GM12878 (cell line): ENCODE measurements at regions not wholly inside any gene's neighbourhood (a gene's known extent, or its start where the extent isn't known, plus 50 kb on each side); places are given as distances from the start of the nearest gene placed in this dataset.

ENCODE experiments used
- ATAC-seq: fragments of 200-7000 bp; cut with Tn5 transposase; 3 replicates; pipeline ENCODE4 v1.9.1; 2020; ENCODE audit warnings: mild to moderate bottlenecking, moderate library complexity
- BruUV-seq: library from RNA; stranded (reverse); fragments of 400-500 nt; replicated peaks from 2 replicates; lab custom pipeline; 2021; lab: Mats Ljungman, UMichigan
- CTCF ChIA-PET: fragments of 300-600 bp; sonication (Branson Sonifier 250); formaldehyde crosslinking; extraction: SDS; loops from one replicate; lab custom pipeline; 2021; ENCODE audit warnings: inconsistent platforms; lab: Yijun Ruan, JAX
- POLR2A ChIA-PET: fragments of 350-600 bp; formaldehyde crosslinking; extraction: SDS; loops from one replicate; lab custom pipeline; 2021; ENCODE audit warnings: inconsistent platforms; lab: Charles Lee
- RAD21 ChIA-PET: fragments of 300-600 bp; sonication (Branson Sonifier 250); formaldehyde crosslinking; loops from one replicate; lab custom pipeline; 2023; ENCODE audit warnings: antibody characterized with exemption; ENCODE audit not compliant: unreplicated experiment; lab: Charles Lee
- SMC1A ChIA-PET: fragments of 300-600 bp; sonication (Branson Sonifier 250); formaldehyde crosslinking; loops from one replicate; lab custom pipeline; 2023; ENCODE audit not compliant: unreplicated experiment, uncharacterized antibody; lab: Charles Lee
- DNase-seq: peaks from one replicate; pipeline ENCODE4 v3.0.0-alpha.2; 2011; ENCODE audit warnings: low read depth, low spot score
- FAIRE-seq: peaks from 3 replicates; lab custom pipeline; 2011; peaks lifted over from hg19 to GRCh38; lab: Jason Lieb, UNC
- H2AFZ ChIP-seq: 2 replicates; pipeline ENCODE4 v1.6.0; 2011; ENCODE audit warnings: low read depth, low read length, control low read depth; ENCODE audit not compliant: control insufficient read depth
- H3K27ac ChIP-seq: 2 replicates; pipeline ENCODE4 v1.5.1; 2011; ENCODE audit warnings: control low read depth; ENCODE audit not compliant: control insufficient read depth, insufficient read depth
- H3K27me3 ChIP-seq, 2 experiments: replicated peaks in 1 of 2; 2 replicates each; pipeline versions ENCODE4 v1.6.0 to v1.6.1; 2011; ENCODE audit warnings: low read length in 1 of 2; ENCODE audit not compliant: control insufficient read depth in 2 of 2, insufficient read depth in 2 of 2
- H3K36me3 ChIP-seq, 2 experiments: 2 replicates each; pipeline ENCODE4 v1.5.1; 2011; ENCODE audit warnings: low read length in 1 of 2; ENCODE audit not compliant: control insufficient read depth in 2 of 2, insufficient read depth in 2 of 2
- H3K4me1 ChIP-seq: 2 replicates; pipeline ENCODE4 v1.6.1; 2011; ENCODE audit warnings: mild to moderate bottlenecking, low read length, moderate library complexity, mixed read lengths; ENCODE audit not compliant: control insufficient read depth, insufficient read depth
- H3K4me2 ChIP-seq: 2 replicates; pipeline ENCODE4 v1.6.0; 2011; ENCODE audit warnings: control low read depth; ENCODE audit not compliant: control insufficient read depth, insufficient read depth
- H3K4me3 ChIP-seq: fragments of 200-600 bp; sonication (generic); 2 replicates; pipeline ENCODE4 v1.5.1; 2016
- H3K79me2 ChIP-seq: 2 replicates; pipeline ENCODE4 v1.6.0; 2011; ENCODE audit warnings: low read length; ENCODE audit not compliant: control insufficient read depth, insufficient read depth
- H3K9ac ChIP-seq: 2 replicates; pipeline ENCODE4 v1.8.0; 2011; ENCODE audit warnings: low read length, control low read depth, mixed read lengths; ENCODE audit not compliant: control insufficient read depth, insufficient read depth
- H3K9me3 ChIP-seq: replicated peaks from 3 replicates; pipeline ENCODE4 v1.5.1; 2011; ENCODE audit warnings: mild to moderate bottlenecking, low read length; ENCODE audit not compliant: control insufficient read depth, insufficient read depth
- H4K20me1 ChIP-seq: 2 replicates; pipeline ENCODE4 v1.6.0; 2011; ENCODE audit not compliant: control insufficient read depth, insufficient read depth
- MXI1 ChIP-seq: fragments of 150-350 bp; IDR thresholded peaks from 2 replicates; pipeline ENCODE4 v1.6.1; 2011; ENCODE audit warnings: low read depth, mild to moderate bottlenecking, inconsistent platforms, low read length, improper control_type of control experiment
- SIN3A ChIP-seq: IDR thresholded peaks from 2 replicates; pipeline ENCODE4 v1.6.1; 2012; ENCODE audit warnings: low read depth, low read length, improper control_type of control experiment
- WGBS: methylation state at CpG from one replicate; pipeline ENCODE4 v1.1.6; 2016; ENCODE audit warnings: low lambda C conversion rate; ENCODE audit not compliant: insufficient replicate concordance, insufficient coverage; ENCODE audit errors: missing lambda C conversion rate; 5-methylcytosine and 5-hydroxymethylcytosine counted together
- in situ Hi-C: fragments of 300-500 bp; cut with MboI; formaldehyde crosslinking; loops from 9 replicates; pipeline ENCODE4 v1.14.3; 2018; ENCODE audit warnings: mixed read lengths
- intact Hi-C: fragments of 100-400 bp; cut with micrococcal nuclease; formaldehyde crosslinking; loops from one replicate; pipeline ENCODE4 v1.14.2; 2022; ENCODE audit not compliant: unreplicated experiment
- TF ChIP-seq, protein P1 (sequence below): fragments of 450-650 bp; IDR thresholded peaks from 2 replicates; pipeline ENCODE4 v1.6.1; 2017; ENCODE audit warnings: mild to moderate bottlenecking
- TF ChIP-seq, protein P2 (sequence below): IDR thresholded peaks from 2 replicates; pipeline ENCODE4 v1.6.1; 2011; ENCODE audit warnings: mild to moderate bottlenecking, low read depth, low read length, moderate library complexity; ENCODE audit not compliant: insufficient replicate concordance
- TF ChIP-seq, protein P3 (sequence below): fragments of 450-650 bp; IDR thresholded peaks from 2 replicates; pipeline ENCODE4 v1.6.1; 2017; ENCODE audit warnings: borderline replicate concordance

- H3K9ac ChIP-seq = no peak overlapping the region
- TF ChIP-seq, protein P1, sequence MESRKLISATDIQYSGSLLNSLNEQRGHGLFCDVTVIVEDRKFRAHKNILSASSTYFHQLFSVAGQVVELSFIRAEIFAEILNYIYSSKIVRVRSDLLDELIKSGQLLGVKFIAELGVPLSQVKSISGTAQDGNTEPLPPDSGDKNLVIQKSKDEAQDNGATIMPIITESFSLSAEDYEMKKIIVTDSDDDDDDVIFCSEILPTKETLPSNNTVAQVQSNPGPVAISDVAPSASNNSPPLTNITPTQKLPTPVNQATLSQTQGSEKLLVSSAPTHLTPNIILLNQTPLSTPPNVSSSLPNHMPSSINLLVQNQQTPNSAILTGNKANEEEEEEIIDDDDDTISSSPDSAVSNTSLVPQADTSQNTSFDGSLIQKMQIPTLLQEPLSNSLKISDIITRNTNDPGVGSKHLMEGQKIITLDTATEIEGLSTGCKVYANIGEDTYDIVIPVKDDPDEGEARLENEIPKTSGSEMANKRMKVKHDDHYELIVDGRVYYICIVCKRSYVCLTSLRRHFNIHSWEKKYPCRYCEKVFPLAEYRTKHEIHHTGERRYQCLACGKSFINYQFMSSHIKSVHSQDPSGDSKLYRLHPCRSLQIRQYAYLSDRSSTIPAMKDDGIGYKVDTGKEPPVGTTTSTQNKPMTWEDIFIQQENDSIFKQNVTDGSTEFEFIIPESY = no peak
- TF ChIP-seq, protein P2, sequence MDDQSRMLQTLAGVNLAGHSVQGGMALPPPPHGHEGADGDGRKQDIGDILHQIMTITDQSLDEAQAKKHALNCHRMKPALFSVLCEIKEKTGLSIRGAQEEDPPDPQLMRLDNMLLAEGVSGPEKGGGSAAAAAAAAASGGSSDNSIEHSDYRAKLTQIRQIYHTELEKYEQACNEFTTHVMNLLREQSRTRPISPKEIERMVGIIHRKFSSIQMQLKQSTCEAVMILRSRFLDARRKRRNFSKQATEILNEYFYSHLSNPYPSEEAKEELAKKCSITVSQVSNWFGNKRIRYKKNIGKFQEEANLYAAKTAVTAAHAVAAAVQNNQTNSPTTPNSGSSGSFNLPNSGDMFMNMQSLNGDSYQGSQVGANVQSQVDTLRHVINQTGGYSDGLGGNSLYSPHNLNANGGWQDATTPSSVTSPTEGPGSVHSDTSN = no peak
- TF ChIP-seq MXI1 (no peak), SIN3A (no peak)
- TF ChIP-seq, protein P3, sequence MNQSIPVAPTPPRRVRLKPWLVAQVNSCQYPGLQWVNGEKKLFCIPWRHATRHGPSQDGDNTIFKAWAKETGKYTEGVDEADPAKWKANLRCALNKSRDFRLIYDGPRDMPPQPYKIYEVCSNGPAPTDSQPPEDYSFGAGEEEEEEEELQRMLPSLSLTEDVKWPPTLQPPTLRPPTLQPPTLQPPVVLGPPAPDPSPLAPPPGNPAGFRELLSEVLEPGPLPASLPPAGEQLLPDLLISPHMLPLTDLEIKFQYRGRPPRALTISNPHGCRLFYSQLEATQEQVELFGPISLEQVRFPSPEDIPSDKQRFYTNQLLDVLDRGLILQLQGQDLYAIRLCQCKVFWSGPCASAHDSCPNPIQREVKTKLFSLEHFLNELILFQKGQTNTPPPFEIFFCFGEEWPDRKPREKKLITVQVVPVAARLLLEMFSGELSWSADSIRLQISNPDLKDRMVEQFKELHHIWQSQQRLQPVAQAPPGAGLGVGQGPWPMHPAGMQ = no peak
- intact Hi-C loops = no loop called here
- no peak for DNase-seq
- H3K27me3 ChIP-seq = no peaks in the 10 kb centered on the region
- no peak overlapping the region for H3K27ac ChIP-seq
- in situ Hi-C loops = no loop called here
- H3K79me2 ChIP-seq = no peaks in the 10 kb centered on the region
- no peak overlapping the region for H3K4me3 ChIP-seq
- no peak for ATAC-seq
- no peaks in the 10 kb centered on the region for H3K4me1 ChIP-seq
- H4K20me1 ChIP-seq = no peaks in the 10 kb centered on the region
- ChIA-PET CTCF (no interaction called here), SMC1A (no interaction called here), POLR2A (no interaction called here), RAD21 (no interaction called here)
- WGBS = 11% methylated on average over 3 of the region's 3 CpGs
- BruUV-seq = no TSS peak
- no peak for FAIRE-seq
- H3K4me2 ChIP-seq = no peak overlapping the region
- H3K9me3 ChIP-seq = no peaks in the 10 kb centered on the region
- no peak overlapping the region for H2AFZ ChIP-seq
- no peaks in the 10 kb centered on the region for H3K36me3 ChIP-seq
Measured at GRCh38 chr1:80369780-80370179, 1363.2 kb upstream of the ADGRL4 start.
